Neuron (in vitro differentiated cells): ENCODE measurements at regions not wholly inside any gene's neighbourhood (a gene's known extent, or its start where the extent isn't known, plus 50 kb on each side); places are given as distances from the start of the nearest gene placed in this dataset.
"Not testable (repeated sequence)": the region's sequence is repeated elsewhere in the genome, so short reads cannot be mapped to it uniquely, and the experiment has no call there.

Source experiments
- H2AFZ ChIP-seq: one replicate; pipeline ENCODE4 v1.6.1; 2013; ENCODE audit warnings: low read depth, mild to moderate bottlenecking, inconsistent platforms, low read length, moderate library complexity
- H3K27me3 ChIP-seq: one replicate; pipeline ENCODE4 v1.6.1; 2013; ENCODE audit warnings: low read length; ENCODE audit not compliant: insufficient read depth
- H3K36me3 ChIP-seq: one replicate; pipeline ENCODE4 v1.6.1; 2013; ENCODE audit warnings: low read length; ENCODE audit not compliant: insufficient read depth
- H3K4me1 ChIP-seq: one replicate; pipeline ENCODE4 v1.6.1; 2013; ENCODE audit warnings: low read length; ENCODE audit not compliant: insufficient read depth
- H3K4me3 ChIP-seq: 2 replicates; pipeline ENCODE4 v1.5.1; 2013; ENCODE audit warnings: mild to moderate bottlenecking, low read length, moderate library complexity
- H3K9me3 ChIP-seq: one replicate; pipeline ENCODE4 v1.6.1; 2013; ENCODE audit warnings: low read length

GRCh38 chr16:66084731-66085130 is 281.8 kb upstream of the CDH5 start:
- not testable (repeated sequence) for H2AFZ ChIP-seq, H3K4me1 ChIP-seq, H3K9me3 ChIP-seq, H3K27me3 ChIP-seq, H3K4me3 ChIP-seq, H3K36me3 ChIP-seq

GRCh38 chr16:66084306-66084705 is 282.2 kb upstream of the CDH5 start:
- Histone ChIP-seq H3K4me3 (no peak overlapping the region), H3K9me3 (no peaks in the 10 kb centered on the region), H2AFZ (no peak overlapping the region), H3K27me3 (no peaks in the 10 kb centered on the region), H3K4me1 (no peaks in the 10 kb centered on the region), H3K36me3 (no peaks in the 10 kb centered on the region)

DNA sequence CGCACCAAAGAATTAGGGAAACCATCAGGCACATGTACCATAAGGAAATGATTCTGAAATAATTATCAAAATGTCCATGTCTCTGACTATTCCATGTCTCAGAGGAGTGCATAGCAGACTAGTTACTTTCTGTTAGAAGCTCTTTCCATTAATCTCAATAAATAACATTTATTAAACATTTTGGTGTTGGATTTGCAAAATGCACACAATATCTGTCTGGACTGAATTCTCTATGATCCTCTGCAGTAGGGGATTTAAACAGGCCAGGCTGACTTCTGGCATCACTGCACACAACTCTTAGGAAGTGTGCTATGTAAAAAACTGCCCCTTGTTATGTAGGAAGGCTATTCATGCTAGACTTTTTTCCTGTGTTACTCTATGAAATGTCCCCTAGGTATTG is 283.3 kb upstream of the CDH5 start:
- Histone ChIP-seq H3K4me3 (no peak overlapping the region), H2AFZ (no peak overlapping the region), H3K4me1 (no peaks in the 10 kb centered on the region), H3K36me3 (no peaks in the 10 kb centered on the region), H3K9me3 (no peaks in the 10 kb centered on the region), H3K27me3 (no peaks in the 10 kb centered on the region)

- no peaks in the 10 kb centered on the region for H3K36me3 ChIP-seq
- no peaks in the 10 kb centered on the region for H3K4me1 ChIP-seq
- no peak overlapping the region for H2AFZ ChIP-seq
- H3K9me3 ChIP-seq: no peaks in the 10 kb centered on the region
- no peak overlapping the region for H3K4me3 ChIP-seq
- no peaks in the 10 kb centered on the region for H3K27me3 ChIP-seq
Measured at GRCh38 chr16:66082424-66082823, 284.1 kb upstream of the CDH5 start.

- H3K9me3 ChIP-seq: no peaks in the 10 kb centered on the region
- no peak overlapping the region for H2AFZ ChIP-seq
- H3K4me1 ChIP-seq: no peaks in the 10 kb centered on the region
- H3K4me3 ChIP-seq: no peak overlapping the region
- no peaks in the 10 kb centered on the region for H3K36me3 ChIP-seq
- H3K27me3 ChIP-seq: no peaks in the 10 kb centered on the region
Measured at GRCh38 chr16:66081775-66082366, 284.6 kb upstream of the CDH5 start.

GRCh38 chr16:66079671-66080334 is 286.7 kb upstream of the CDH5 start:
- H2AFZ ChIP-seq: no peak overlapping the region
- H3K27me3 ChIP-seq: no peaks in the 10 kb centered on the region
- H3K4me3 ChIP-seq: no peak overlapping the region
- no peaks in the 10 kb centered on the region for H3K36me3 ChIP-seq
- H3K9me3 ChIP-seq: no peaks in the 10 kb centered on the region
- no peaks in the 10 kb centered on the region for H3K4me1 ChIP-seq

GRCh38 chr16:66070140-66070917 is 296.2 kb upstream of the CDH5 start:
- Histone ChIP-seq H3K4me3 (no peak overlapping the region), H3K36me3 (no peaks in the 10 kb centered on the region), H3K27me3 (no peaks in the 10 kb centered on the region), H3K9me3 (no peaks in the 10 kb centered on the region), H3K4me1 (no peaks in the 10 kb centered on the region), H2AFZ (no peak overlapping the region)

GRCh38 chr16:66069587-66069986 is 296.9 kb upstream of the CDH5 start:
- Histone ChIP-seq H3K9me3 (no peaks in the 10 kb centered on the region), H3K36me3 (no peaks in the 10 kb centered on the region), H3K27me3 (no peaks in the 10 kb centered on the region), H3K4me3 (no peak overlapping the region), H2AFZ (no peak overlapping the region), H3K4me1 (no peaks in the 10 kb centered on the region)

GRCh38 chr16:66066404-66066803 is 300.1 kb upstream of the CDH5 start:
- Histone ChIP-seq H3K4me3 (no peak overlapping the region), H2AFZ (no peak overlapping the region), H3K27me3 (no peaks in the 10 kb centered on the region), H3K36me3 (no peaks in the 10 kb centered on the region), H3K4me1 (no peaks in the 10 kb centered on the region), H3K9me3 (no peaks in the 10 kb centered on the region)

GRCh38 chr16:66065925-66066324 is 300.6 kb upstream of the CDH5 start:
- H3K9me3 ChIP-seq: no peaks in the 10 kb centered on the region

GRCh38 chr16:66064801-66065530 is 301.5 kb upstream of the CDH5 start:
- Histone ChIP-seq H3K27me3 (no peaks in the 10 kb centered on the region), H3K4me3 (no peak overlapping the region), H3K9me3 (no peaks in the 10 kb centered on the region), H3K4me1 (no peaks in the 10 kb centered on the region), H2AFZ (no peak overlapping the region), H3K36me3 (no peaks in the 10 kb centered on the region)

More at GRCh38 chr16:66065925-66066324, 300.6 kb upstream of the CDH5 start:
- H3K4me3 ChIP-seq: no peak overlapping the region
- H3K36me3 ChIP-seq: no peaks in the 10 kb centered on the region
- no peak overlapping the region for H2AFZ ChIP-seq
- H3K27me3 ChIP-seq: no peaks in the 10 kb centered on the region
- H3K4me1 ChIP-seq: no peaks in the 10 kb centered on the region

- H3K36me3 ChIP-seq: no peaks in the 10 kb centered on the region
- H3K9me3 ChIP-seq: no peaks in the 10 kb centered on the region
- no peak overlapping the region for H3K4me3 ChIP-seq
- no peaks in the 10 kb centered on the region for H3K27me3 ChIP-seq
- H3K4me1 ChIP-seq: no peaks in the 10 kb centered on the region
- no peak overlapping the region for H2AFZ ChIP-seq
Measured at GRCh38 chr16:66058832-66059231, 307.7 kb upstream of the CDH5 start.

GRCh38 chr16:66058172-66058691 is 308.3 kb upstream of the CDH5 start:
- no peaks in the 10 kb centered on the region for H3K9me3 ChIP-seq
- H3K4me1 ChIP-seq: no peaks in the 10 kb centered on the region
- no peak overlapping the region for H3K4me3 ChIP-seq
- no peaks in the 10 kb centered on the region for H3K27me3 ChIP-seq
- H3K36me3 ChIP-seq: no peaks in the 10 kb centered on the region
- no peak overlapping the region for H2AFZ ChIP-seq
